Hematopoietic multipotent progenitor cell treated with erythropoietin and hydrocortisone succinate and interleukin-3 and kit ligand, for 8 days (in vitro differentiated cells): ENCODE measurements at regions not wholly inside any gene's neighbourhood (a gene's known extent, or its start where the extent isn't known, plus 50 kb on each side); places are given as distances from the start of the nearest gene placed in this dataset.
A peak's percentile ranks its signal among the peaks of the same experiment; 100 is the strongest.

Source experiments
- DNase-seq: peaks from one replicate; pipeline ENCODE4 v3.0.0-alpha.2; 2015

- no peak for DNase-seq
These were observed 88.4 kb upstream of the CALM2 start for GRCh38 chr2:47264686-47265085.

GRCh38 chr2:47264143-47264542 is 87.8 kb upstream of the CALM2 start:
- no peak for DNase-seq

GRCh38 chr2:47262657-47263056 is 86.3 kb upstream of the CALM2 start:
- DNase-seq: no peak

GRCh38 chr2:47260971-47261370 is 84.7 kb upstream of the CALM2 start:
- no peak for DNase-seq

- DNase-seq: no peak
These were observed 83.5 kb upstream of the CALM2 start for GRCh38 chr2:47259829-47260228.

- no peak for DNase-seq
These were observed 81.6 kb upstream of the CALM2 start for GRCh38 chr2:47257946-47258348.

GRCh38 chr2:47256416-47257087 is 80.2 kb upstream of the CALM2 start:
- no peak for DNase-seq

GRCh38 chr2:47255794-47256193 is 79.5 kb upstream of the CALM2 start:
- no peak for DNase-seq

- no peak for DNase-seq
These were observed 78.2 kb upstream of the CALM2 start for GRCh38 chr2:47254464-47254863.

GRCh38 chr2:47253447-47253846 is 77.1 kb upstream of the CALM2 start:
- no peak for DNase-seq

- no peak for DNase-seq
These were observed 75.0 kb upstream of the CALM2 start for GRCh38 chr2:47251404-47251675.

GRCh38 chr2:47250586-47251403 is 74.5 kb upstream of the CALM2 start:
- no peak for DNase-seq

- DNase-seq: no peak
These were observed 73.6 kb upstream of the CALM2 start for GRCh38 chr2:47249931-47250330.

- DNase-seq: no peak
These were observed 73.0 kb upstream of the CALM2 start for GRCh38 chr2:47249157-47249900.

- DNase-seq: no peak
These were observed 67.4 kb upstream of the CALM2 start for GRCh38 chr2:47243596-47244323.

GRCh38 chr2:47241715-47242114 is 65.4 kb upstream of the CALM2 start:
- no peak for DNase-seq

GRCh38 chr2:47239119-47239969 is 63.0 kb upstream of the CALM2 start:
- no peak for DNase-seq

GRCh38 chr2:47238638-47239037 is 62.3 kb upstream of the CALM2 start:
- DNase-seq: no peak

GRCh38 chr2:47237375-47238334 is 61.3 kb upstream of the CALM2 start:
- DNase-seq: peak; percentile 84

- no peak for DNase-seq
These were observed 60.3 kb upstream of the CALM2 start for GRCh38 chr2:47236503-47237215.
